ENCODE measurements at regions not wholly inside any gene's neighbourhood (a gene's known extent, or its start where the extent isn't known, plus 50 kb on each side); places are given as distances from the start of the nearest gene placed in this dataset.
"Not testable (repeated sequence)": the region's sequence is repeated elsewhere in the genome, so short reads cannot be mapped to it uniquely, and the experiment has no call there.

DNA sequence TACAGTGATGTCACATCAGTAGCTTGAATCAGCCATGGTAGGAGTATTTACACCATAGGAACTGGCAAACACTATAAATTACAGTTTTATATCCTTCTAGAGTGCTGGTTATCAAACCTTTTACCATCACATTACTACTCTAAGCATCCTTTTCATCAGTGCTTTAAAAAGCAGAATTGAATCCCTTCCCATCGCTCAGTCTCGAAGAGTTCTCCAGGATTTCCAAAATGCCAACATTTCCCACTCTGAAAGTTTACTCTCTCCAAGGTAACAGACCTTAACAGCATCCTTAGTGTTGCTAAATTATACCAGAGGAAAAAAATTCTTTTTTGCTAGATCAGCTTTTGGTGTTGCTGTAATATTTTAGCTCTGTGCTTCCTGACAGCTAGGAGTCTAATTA, 209.4 kb upstream of the USP15 start:
- Mint-ChIP-seq H3K4me3 (no peak overlapping the region), H3K27ac (no peak overlapping the region), H3K27me3 (ENCODE audit: low read depth in 3 of 3) (peaks cover 0 to 2% (median 0%) of the 10 kb centered on the region in 3 donors), H3K36me3 (no peaks in the 10 kb centered on the region), H3K4me1 (no peaks in the 10 kb centered on the region), H3K9me3 (peaks cover 0 to 7% (median 3%) of the 10 kb centered on the region in 6 donors)
- DNase-seq, result no peak

DNA sequence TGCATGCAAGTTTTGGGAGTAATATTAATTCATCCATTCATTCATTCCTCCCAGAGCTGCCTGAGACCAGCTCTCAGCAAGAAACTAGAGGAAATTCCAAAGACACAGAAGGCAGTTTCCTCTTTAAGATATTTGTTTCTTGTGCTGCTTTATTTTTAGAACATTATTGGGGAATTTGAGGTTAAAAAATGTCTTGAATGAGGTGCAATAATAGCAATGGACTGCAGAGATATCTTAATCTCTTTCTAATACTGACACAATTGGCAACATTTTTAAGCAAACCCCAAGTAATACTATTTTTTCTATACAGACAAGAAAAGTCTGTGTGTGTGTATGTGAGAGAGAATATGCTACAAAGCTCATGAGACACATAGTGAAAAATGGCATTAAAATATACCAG, 190.2 kb upstream of the USP15 start:
- Mint-ChIP-seq H3K27me3 (ENCODE audit: low read depth in 3 of 3) (no peaks in the 10 kb centered on the region), H3K9me3 (peaks cover 0 to 4% (median 1%) of the 10 kb centered on the region in 6 donors), H3K4me1 (no peaks in the 10 kb centered on the region), H3K27ac (no peak overlapping the region), H3K4me3 (no peak overlapping the region), H3K36me3 (no peaks in the 10 kb centered on the region)
- no peak for DNase-seq

DNA sequence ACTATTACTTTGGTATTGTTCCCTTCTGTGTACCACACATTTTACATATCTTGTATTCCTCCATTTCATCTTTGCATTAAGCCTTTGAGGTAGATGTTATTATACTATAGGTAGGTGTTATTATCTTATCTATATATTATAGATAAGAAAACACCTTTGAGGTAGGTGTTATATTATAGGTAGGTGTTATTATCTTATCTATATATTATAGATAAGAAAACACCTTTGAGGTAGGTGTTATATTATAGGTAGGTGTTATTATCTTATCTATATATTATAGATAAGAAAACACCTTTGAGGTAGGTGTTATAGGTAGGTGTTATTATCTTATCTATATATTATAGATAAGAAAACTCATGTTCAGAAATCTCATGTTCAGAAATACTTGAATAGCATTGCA, 187.0 kb upstream of the USP15 start:
- H3K4me1 Mint-ChIP-seq; H3K4me3 Mint-ChIP-seq; H3K9me3 Mint-ChIP-seq; H3K27me3 Mint-ChIP-seq (ENCODE audit: low read depth in 3 of 3); H3K27ac Mint-ChIP-seq; DNase-seq; H3K36me3 Mint-ChIP-seq: not testable (repeated sequence)

DNA sequence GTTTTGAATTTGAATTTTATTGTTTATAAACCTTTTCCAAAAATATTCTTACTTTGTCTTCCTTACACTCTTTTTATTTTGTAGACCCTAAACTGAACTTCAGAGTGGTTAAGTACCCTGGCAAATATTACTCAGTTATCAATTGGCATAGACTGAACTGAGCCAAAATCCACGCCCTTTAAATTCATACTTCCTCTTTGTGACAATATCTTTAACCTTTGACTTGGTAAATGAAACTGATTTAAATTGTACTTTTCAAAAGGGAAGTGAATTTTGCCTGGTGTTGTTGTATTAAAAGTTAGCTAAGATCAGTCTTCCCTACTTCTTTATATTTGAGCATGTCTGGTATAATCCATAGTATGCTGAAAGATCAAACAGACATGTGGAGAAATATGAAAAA, 184.3 kb upstream of the USP15 start:
- no peaks in the 10 kb centered on the region for H3K27me3 Mint-ChIP-seq (ENCODE audit: low read depth in 3 of 3)

DNA sequence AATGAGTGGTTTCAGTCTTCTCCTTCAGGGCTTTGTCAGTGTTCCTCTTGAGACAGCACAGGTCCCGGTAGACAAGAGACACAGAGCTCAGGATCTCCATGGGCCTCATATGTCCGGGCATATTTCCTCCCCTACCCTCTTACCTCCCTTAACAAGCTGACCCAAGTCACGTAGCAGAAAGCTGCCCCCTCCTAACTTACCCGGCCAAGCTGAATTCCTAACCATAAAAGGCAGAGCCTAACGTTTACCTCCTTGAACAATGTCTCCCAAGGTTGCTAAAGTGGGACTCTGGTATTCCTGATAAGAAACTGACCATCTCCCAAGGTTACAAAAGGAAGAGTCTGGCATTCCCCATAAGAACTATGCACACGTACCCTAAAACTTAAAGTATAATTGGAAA, 182.2 kb upstream of the USP15 start:
- no peak overlapping the region for H3K27ac Mint-ChIP-seq

More for the DNA sequence above, 184.3 kb upstream of the USP15 start:
- H3K36me3 Mint-ChIP-seq, result no peaks in the 10 kb centered on the region
- no peak for DNase-seq
- H3K9me3 Mint-ChIP-seq, result peaks cover 0 to 8% (median 1%) of the 10 kb centered on the region in 6 donors
- no peaks in the 10 kb centered on the region for H3K4me1 Mint-ChIP-seq
- H3K27ac Mint-ChIP-seq, result no peak overlapping the region
- no peak overlapping the region for H3K4me3 Mint-ChIP-seq

DNA sequence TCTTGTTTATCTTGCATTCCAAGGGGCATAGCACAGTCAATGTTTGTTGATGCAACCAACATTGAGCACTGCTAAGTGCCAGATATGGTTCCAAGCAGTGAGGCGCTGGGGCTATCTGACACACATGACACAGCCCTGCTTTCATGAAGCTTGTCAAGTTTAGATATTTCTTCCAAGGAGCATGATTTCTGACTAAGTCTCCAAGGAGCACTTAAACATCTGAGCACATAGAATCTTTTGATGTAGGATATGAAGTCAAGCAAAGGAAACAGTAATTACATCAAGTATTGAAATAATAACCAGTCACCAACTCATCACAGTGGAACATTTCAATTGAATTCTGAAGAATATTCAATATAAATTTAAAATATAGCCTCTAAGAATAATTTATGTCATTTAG, 177.8 kb upstream of the USP15 start:
- Mint-ChIP-seq H3K4me1 (no peaks in the 10 kb centered on the region), H3K36me3 (no peaks in the 10 kb centered on the region), H3K4me3 (no peak overlapping the region), H3K27me3 (ENCODE audit: low read depth in 3 of 3) (no peaks in the 10 kb centered on the region), H3K9me3 (peaks cover 0 to 25% (median 9%) of the 10 kb centered on the region in 6 donors), H3K27ac (no peak overlapping the region)
- DNase-seq, result no peak

More for the DNA sequence above, 182.2 kb upstream of the USP15 start:
- Mint-ChIP-seq H3K36me3 (no peaks in the 10 kb centered on the region), H3K4me3 (no peak overlapping the region), H3K4me1 (no peaks in the 10 kb centered on the region), H3K9me3 (peaks cover 0 to 8% (median 1%) of the 10 kb centered on the region in 6 donors), H3K27me3 (ENCODE audit: low read depth in 3 of 3) (no peaks in the 10 kb centered on the region)
- DNase-seq, result no peak

DNA sequence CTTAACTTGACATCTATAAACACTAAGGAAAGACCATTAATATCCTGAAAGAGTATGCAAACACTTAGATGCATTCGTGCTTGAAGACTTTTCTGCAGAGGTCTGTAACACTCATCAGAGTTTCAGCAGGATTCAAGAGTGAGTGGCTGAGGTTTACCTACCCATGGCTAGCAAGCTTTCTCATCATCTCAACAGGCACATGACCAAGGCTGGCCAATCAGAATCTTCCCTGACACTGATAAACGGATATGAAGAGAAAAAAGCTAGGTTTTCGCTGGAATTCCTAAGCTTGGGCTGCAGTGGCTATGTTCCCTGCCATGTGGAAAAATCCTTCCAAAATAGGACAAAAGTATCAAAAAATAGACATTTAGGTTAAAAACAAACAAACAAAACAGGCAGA, 162.1 kb upstream of the USP15 start:
- H3K4me3 Mint-ChIP-seq, result no peak overlapping the region

DNA sequence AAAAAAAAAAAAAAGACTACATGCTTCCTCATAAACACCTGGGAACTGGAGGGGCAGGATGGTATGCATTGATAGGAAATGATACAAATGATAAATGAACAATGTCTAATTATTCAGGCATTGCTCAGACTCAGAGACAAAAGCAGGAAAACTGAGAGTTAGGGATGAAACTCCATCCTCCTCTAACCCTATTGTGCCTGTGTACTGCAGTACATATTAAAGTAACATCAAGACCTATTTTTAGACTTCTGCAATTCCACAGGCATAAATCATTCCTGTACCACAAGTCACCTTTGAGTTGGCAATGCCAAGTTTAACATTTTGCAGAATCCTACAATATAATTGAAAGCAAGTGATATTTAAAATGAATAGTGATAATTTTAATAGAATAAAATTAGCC, 156.5 kb upstream of the USP15 start:
- Mint-ChIP-seq H3K9me3 (peaks cover 0 to 16% (median under 1%) of the 10 kb centered on the region in 6 donors), H3K4me1 (no peaks in the 10 kb centered on the region), H3K27ac (no peak overlapping the region), H3K27me3 (ENCODE audit: low read depth in 3 of 3) (no peaks in the 10 kb centered on the region), H3K4me3 (no peak overlapping the region), H3K36me3 (no peaks in the 10 kb centered on the region)
- DNase-seq, result no peak

More for the DNA sequence above, 162.1 kb upstream of the USP15 start:
- Mint-ChIP-seq H3K27me3 (ENCODE audit: low read depth in 3 of 3) (peaks cover 0 to 3% (median 0%) of the 10 kb centered on the region in 3 donors), H3K9me3 (peaks cover 0 to 4% (median 1%) of the 10 kb centered on the region in 6 donors), H3K36me3 (no peaks in the 10 kb centered on the region), H3K4me1 (no peaks in the 10 kb centered on the region), H3K27ac (no peak overlapping the region)
- no peak for DNase-seq

DNA sequence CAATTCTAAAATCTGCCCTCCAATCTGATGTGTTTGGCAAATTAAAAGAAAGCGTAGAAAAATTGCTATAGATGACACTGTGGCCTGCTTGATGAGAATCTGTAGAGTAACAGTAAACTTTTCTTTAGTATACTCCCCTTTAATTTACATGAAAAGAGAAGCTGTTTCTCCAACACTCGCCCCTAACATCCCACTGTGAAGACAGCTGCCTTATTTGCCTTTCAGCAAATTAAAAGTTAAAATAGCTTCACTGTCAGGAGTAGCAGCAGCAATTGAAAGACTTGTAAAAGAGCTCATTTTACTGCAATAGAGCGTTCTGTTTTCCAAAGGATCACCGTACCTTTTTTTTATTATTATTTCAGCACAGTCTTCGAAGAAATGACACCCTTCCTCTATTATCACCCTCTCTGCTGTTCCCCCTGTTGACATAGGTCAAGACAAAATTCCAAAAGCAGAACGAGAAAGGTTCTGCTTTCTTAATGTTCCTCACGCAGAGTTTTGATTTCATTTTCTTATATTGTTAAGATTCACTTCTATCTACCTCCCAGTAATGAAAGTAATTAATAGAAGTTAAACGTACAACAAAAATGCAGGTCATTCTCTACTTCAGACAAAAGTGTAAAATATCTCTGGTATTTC, 153.5 kb upstream of the USP15 start:
- Mint-ChIP-seq H3K27ac (no peak overlapping the region), H3K4me1 (no peaks in the 10 kb centered on the region), H3K27me3 (ENCODE audit: low read depth in 3 of 3) (no peaks in the 10 kb centered on the region), H3K4me3 (no peak overlapping the region), H3K36me3 (no peaks in the 10 kb centered on the region), H3K9me3 (peaks cover 0 to 25% (median 6%) of the 10 kb centered on the region in 6 donors)
- no peak for DNase-seq

DNA sequence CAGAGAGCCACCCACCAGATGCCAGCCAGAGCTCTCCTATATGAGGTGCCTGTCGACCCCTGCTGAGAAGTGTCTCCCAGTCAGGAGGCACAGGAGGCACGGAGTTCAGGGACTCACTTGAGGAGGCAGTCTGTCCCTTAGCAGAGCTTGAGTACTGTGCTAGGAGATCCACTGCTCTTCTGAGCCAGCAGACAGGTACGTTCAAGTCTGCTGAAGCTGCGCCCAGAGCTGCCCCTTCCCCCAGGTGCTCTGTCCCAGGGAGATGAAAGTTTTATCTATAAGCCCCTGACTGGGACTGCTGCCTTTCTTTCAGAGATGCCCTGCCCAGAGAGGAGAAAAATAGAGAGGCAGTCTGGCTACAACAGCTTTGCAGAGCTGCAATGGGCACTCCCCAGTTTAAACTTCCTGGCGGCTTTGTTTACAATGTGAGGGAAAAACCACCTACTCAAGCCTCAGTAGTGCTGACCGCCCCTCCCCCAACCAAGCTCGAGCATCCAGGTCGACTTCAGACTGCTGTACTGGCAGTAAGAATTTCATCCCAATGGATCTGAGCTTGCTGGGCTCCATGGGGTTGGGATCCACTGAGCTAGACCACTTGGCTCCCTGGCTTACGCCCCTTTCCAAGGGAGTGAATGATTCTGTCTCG, 146.7 kb upstream of the USP15 start:
- no peaks in the 10 kb centered on the region for H3K27me3 Mint-ChIP-seq (ENCODE audit: low read depth in 3 of 3)

DNA sequence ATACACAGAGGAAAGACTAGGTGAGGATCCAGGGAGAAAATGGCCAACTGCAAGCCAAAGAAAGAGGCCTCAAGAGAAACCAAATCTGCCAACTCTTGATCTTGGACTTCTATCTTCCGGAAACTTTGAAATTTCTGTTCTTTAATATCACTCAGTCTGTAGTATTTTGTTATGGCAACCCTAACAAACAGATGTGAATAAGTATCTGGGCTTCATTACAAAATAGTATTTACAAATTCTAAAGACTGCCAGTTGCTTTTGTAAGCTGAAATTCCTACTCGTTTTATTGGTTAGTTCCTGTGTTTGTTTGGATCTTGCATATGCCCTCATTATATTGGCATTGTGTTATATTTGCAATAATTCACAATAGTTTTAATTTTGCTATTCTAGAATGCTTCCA, 143.2 kb upstream of the USP15 start:
- DNase-seq, result no peak
- Mint-ChIP-seq H3K27ac (no peak overlapping the region), H3K4me3 (no peak overlapping the region), H3K4me1 (no peaks in the 10 kb centered on the region), H3K27me3 (ENCODE audit: low read depth in 3 of 3) (peaks cover 0 to 2% (median 0%) of the 10 kb centered on the region in 3 donors), H3K36me3 (no peaks in the 10 kb centered on the region), H3K9me3 (peaks cover 0 to 9% (median under 1%) of the 10 kb centered on the region in 6 donors)

More for the DNA sequence above, 146.7 kb upstream of the USP15 start:
- Mint-ChIP-seq H3K4me3 (no peak overlapping the region), H3K4me1 (no peaks in the 10 kb centered on the region), H3K36me3 (no peaks in the 10 kb centered on the region), H3K9me3 (peaks cover 2 to 20% (median 7%) of the 10 kb centered on the region in 6 donors), H3K27ac (no peak overlapping the region)
- DNase-seq, result no peak

DNA sequence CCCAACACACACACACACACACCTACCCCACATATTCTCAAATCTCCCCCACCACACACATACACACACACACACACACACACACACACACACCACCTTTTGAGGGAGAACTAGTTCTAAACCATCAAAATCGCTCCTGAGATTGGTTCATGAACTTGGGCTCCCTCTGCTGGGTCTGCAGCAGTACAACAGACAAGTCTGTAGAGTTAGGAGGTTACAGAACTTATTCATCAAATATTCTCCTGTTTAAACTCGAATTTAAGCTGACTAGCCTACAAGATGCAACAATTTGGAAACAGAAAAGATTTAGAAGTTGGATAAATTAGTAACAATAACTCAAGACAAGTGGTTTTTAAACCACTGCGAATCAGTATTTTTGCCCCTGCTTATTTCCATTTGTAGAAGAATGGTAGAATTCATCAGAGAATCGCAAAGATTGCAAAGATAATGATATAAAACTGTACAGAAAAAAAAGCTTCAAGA, 136.4 kb upstream of the USP15 start:
- H3K9me3 Mint-ChIP-seq, result no peaks in the 10 kb centered on the region
- peak in 2 of 3 donors; percentile 0 to 5 for DNase-seq
- H3K36me3 Mint-ChIP-seq, result no peaks in the 10 kb centered on the region
- H3K4me3 Mint-ChIP-seq, result no peak overlapping the region
- H3K27ac Mint-ChIP-seq, result no peak overlapping the region
- peaks cover 0 to 2% (median 0%) of the 10 kb centered on the region in 3 donors for H3K27me3 Mint-ChIP-seq (ENCODE audit: low read depth in 3 of 3)
- no peaks in the 10 kb centered on the region for H3K4me1 Mint-ChIP-seq

DNA sequence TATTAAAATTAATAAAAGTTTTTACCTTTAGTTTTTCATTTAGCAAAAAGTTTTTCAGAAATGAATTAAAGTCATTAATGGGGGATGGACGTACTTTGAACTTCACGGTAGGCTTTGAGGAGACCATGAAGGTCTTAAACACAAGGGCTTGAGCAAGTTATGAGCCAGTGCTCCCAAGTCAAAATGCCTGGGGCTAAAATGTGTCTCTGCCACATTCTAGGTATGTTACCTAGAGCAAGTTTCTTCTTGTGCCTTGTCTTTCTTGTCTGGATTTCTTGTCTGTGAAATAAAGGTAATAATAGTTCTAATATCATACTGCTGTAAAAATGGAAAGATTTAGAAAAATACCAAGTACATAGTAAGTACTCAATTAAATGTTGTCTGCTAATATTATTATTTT, 132.7 kb upstream of the USP15 start:
- H3K4me3 Mint-ChIP-seq, result no peak overlapping the region
- H3K27me3 Mint-ChIP-seq (ENCODE audit: low read depth in 3 of 3), result peaks cover 0 to 3% (median 2%) of the 10 kb centered on the region in 3 donors
- H3K9me3 Mint-ChIP-seq, result no peaks in the 10 kb centered on the region
- peaks cover 1 to 6% of the 10 kb centered on the region in 2 donors for H3K4me1 Mint-ChIP-seq
- DNase-seq, result no peak
- H3K27ac Mint-ChIP-seq, result no peak overlapping the region
- H3K36me3 Mint-ChIP-seq, result no peaks in the 10 kb centered on the region

DNA sequence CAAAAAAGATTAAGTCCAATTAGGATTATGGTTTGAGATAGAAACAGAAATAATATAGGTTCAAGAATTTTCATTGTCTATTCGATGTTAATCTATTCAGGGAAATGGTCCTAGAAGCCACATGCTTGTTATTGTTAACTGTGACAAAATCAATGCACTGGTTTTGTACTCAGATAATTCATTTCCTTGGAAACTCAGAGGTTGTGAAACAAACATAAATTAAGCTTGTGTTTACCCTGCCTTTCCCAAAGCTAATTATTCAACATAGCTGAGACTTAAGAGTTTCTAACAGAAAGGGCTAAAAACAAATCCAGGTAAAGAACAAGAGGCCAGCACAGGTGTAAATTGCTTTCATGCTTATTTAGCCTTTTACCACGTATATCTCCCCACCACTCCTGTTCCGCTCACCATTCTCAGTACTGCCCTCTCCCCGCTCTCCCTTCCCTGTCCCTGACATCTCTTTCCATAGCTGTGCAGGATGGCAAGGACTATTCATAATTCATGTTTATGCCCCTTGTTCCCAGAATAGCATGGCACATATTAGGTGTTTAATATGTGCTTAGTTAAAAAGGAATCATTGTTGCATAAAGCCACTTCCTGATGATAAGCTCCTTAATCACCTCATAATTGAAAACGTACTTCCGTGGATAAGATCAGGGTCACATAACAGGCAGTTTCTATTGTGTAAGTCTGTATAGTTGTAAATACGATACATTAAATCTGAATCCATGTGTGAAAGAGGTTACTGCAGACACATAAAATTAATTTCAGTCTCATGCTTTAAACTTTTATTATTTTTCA, 131.8 kb upstream of the USP15 start:
- Mint-ChIP-seq H3K27ac (no peak overlapping the region), H3K27me3 (ENCODE audit: low read depth in 3 of 3) (peaks cover 0 to 3% (median 2%) of the 10 kb centered on the region in 3 donors), H3K4me3 (no peak overlapping the region), H3K9me3 (no peaks in the 10 kb centered on the region), H3K4me1 (peaks cover 1 to 6% of the 10 kb centered on the region in 2 donors), H3K36me3 (no peaks in the 10 kb centered on the region)
- no peak for DNase-seq

Measured in immature natural killer cell (primary cell).